GM12892 (cell line): ENCODE measurements at regions not wholly inside any gene's neighbourhood (a gene's known extent, or its start where the extent isn't known, plus 50 kb on each side); places are given as distances from the start of the nearest gene placed in this dataset.

Source experiments
- POLR2A ChIP-seq: IDR thresholded peaks from 2 replicates; pipeline ENCODE4 v1.6.1; 2011; ENCODE audit warnings: low read depth, low read length, control low read depth
- POLR2AphosphoS5 ChIP-seq: IDR thresholded peaks from 2 replicates; pipeline ENCODE4 v1.6.1; 2011; ENCODE audit warnings: low read depth, low read length, control low read depth

GRCh38 chr22:47276991-47277390 lies 514.5 kb downstream of the TBC1D22A start:
- TF ChIP-seq POLR2AphosphoS5 (no peak), POLR2A (no peak)
